Colon (tissue), 2 donors: ENCODE measurements at regions not wholly inside any gene's neighbourhood (a gene's known extent, or its start where the extent isn't known, plus 50 kb on each side); places are given as distances from the start of the nearest gene placed in this dataset.
"Not testable (repeated sequence)": the region's sequence is repeated elsewhere in the genome, so short reads cannot be mapped to it uniquely, and the experiment has no call there.

ENCODE experiments used
- FAIRE-seq: peaks from 2 replicates; lab custom pipeline; 2012; peaks lifted over from hg19 to GRCh38; lab: Jason Lieb, UNC
- donor health status: control.
- donor health status: control.

DNA sequence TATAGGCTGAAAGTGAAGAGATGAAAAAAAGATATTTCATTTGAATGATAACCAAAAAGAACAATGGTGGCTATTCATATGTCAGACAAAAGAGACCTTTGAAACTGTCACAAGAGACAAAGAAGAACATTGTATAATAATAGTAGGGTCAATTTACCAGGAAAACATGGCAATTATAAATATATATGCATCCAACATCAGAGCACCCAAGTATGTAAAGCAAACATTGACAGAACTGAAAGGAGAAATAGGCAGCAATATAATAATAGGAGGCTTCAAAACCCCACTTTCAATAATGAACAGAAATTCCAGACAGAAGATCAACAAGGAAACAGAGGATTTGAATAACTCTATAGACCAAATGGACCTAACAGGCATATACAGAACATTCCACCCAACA lies 876.2 kb downstream of the GRID1 start:
- no peak for FAIRE-seq

DNA sequence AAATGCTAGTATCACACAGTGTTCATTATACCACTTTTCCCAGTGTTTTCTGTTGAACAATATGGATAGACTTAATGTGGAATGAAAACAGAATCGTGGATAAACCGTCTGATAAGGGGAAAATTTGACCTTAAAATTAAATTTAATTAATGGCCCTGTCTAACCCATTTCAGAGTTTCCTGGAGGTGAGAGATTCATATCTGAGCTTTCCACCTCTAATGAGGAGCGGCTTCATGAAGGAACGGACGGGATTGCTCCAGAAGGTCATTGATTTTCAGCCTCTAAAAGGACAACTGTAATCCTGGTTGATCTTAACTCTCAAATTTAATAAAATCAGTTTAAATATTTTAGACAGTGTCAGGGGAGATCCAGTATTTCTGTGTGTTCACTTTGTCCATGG lies 874.9 kb downstream of the GRID1 start:
- FAIRE-seq = no peak

DNA sequence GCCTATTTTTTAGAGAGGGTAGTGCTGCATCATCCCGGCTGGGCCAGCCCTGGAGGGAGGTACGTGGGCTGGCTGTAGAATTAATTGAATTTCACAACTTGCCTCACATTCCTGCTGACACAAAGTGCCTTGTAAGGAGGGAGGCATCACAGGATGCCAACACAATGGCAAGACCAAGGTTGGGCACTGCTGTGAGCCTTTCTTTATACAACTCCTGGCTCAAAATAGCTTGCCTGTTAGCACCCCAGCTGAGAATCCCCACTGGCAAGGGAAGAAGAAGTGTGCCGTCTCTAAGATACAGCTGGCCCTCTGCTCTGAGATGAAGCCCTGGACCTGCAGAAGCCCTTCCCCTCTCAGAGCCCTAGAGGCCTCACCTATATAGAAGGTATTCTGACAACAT lies 873.9 kb downstream of the GRID1 start:
- FAIRE-seq = no peak

DNA sequence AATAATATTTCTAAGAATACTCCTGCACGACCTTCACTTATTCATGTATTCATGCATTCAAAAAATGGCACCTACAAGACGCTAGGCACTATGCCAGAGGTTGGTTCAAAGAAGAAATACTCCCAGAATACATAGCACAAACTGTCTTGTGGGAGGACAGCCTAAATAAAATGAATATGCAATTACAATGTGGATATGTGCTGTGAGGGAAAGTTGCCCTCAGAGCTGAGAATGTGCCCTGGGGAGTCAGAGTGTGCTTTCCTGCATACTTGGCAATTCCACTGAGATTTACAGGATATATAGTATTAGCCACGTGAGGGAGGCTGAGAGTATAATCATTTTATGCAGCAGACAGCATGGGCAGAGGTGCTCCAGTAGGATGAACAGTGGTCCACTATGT lies 872.9 kb downstream of the GRID1 start:
- FAIRE-seq = no peak

DNA sequence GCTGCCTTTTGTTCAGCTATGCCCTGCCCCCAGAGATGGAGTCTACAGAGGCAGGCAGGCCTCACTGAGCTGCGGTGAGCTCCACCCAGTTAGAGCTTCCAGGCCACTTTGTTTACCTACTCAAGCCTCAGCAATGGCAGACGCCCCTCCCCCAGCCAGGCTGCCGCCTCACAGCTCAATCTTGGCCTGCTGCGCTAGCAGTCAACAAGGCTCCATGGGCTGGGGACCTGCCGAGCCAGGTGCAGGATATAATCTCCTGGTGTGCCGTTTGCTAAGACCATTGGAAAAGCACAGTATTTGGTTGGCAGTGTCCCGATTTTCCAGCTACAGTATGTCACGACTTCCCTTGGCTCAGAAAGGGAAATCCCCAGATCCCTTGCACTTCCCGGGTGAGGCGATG lies 862.0 kb downstream of the GRID1 start:
- not testable (repeated sequence) for FAIRE-seq

DNA sequence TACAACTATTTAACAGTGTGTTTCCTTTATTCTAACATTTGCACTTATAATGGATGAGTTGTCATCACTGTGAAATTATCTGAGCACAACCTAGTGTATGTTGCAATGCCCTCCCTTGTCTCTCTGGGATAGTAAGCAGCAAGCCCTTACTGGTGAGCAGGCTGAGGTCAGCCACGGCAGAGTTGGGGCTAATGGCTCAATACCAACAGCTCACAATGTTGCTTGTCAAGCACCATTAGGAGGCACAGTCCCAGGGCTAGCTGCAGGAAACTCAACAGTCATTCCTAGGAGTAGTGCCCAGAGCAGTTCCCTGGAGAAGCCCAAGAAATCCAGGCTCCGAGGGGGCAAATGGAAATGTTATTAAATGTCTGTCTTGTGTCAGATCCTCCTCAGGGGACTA lies 858.4 kb downstream of the GRID1 start:
- no peak for FAIRE-seq

DNA sequence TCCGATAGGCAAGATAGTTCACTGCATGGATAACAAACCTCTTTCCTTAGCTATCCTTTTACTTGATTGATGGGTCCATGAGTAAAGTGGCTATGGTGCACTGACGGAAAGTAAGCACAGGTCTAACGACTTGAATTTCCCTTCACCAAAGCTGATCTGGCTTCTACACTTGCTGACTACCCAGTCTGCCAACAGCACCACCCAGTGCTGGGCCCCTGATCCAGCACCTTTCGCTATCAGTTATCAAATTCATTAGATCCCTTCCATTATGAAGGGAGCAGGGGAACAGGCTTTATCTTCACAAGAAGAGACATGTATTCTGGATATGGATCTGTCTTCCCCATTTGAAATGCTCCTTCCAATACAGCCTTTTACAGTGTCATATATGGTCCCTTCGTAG lies 855.9 kb downstream of the GRID1 start:
- no peak for FAIRE-seq

DNA sequence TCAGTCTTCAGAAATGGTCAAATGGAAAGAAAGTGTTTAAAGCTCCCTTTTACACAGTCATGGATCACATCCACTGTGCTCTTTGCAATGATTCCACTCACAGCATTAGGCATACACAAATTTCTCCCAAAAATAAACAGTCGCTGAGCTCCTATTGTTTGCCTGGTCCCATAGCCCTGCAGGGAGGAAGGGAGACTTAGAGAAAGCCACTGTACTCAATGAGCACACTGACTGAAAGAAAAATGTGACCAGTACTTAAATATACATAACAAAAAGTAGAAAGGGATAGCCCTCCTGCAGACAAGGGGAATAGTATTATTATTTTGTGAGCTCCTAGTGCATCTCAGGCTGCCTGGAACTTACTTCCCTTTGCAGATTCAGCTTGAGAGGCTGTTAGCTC lies 853.2 kb downstream of the GRID1 start:
- FAIRE-seq = no peak

DNA sequence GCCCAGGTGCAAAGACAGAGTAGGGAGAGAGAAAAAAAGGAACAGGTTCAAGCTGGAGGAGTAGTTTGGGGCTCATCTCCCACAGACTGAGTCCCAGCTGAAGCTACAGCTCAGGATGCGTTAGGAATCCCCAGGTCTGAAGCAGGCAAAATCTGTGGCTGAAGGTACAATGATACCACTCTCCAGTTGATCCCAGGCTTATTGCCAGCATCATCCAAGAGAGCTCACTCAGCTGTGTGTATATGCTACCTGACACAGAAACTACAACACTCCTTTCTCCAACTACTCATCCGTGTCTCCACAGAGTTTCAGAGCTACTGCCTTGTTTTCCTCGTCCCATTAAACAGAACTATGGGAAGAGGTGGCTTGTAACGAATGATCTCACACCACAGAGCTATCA lies 851.3 kb downstream of the GRID1 start:
- FAIRE-seq = no peak

DNA sequence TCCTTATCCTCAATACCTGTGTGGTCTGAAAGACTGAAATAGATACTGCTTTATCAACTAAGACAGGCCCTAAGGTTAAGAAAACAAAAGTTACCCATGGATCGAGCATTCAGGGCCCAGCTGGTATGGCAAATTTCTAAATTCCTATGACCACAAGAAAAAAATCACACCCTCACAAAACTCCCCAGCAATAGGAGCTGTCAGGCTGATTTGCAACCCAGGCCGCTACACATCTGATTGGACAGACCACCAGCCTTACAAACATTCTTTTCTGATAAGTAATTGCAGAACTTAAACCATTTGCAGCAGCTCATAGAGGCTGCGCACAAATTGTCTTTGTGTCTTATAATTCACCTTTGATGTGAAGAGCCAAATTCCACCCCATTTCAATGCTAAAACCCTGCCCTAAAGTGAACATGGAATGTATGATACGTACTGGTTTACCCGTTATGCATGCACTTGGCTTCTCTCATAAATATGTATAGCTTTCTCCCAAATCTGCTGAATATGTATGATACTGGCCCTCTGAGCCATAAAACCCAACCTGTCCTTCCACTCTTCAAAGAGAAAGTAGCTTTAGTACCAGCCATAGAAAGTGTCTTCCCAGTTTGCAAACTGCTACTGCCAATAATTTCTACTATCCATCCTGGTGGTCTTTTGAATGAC lies 842.5 kb downstream of the GRID1 start:
- no peak for FAIRE-seq

DNA sequence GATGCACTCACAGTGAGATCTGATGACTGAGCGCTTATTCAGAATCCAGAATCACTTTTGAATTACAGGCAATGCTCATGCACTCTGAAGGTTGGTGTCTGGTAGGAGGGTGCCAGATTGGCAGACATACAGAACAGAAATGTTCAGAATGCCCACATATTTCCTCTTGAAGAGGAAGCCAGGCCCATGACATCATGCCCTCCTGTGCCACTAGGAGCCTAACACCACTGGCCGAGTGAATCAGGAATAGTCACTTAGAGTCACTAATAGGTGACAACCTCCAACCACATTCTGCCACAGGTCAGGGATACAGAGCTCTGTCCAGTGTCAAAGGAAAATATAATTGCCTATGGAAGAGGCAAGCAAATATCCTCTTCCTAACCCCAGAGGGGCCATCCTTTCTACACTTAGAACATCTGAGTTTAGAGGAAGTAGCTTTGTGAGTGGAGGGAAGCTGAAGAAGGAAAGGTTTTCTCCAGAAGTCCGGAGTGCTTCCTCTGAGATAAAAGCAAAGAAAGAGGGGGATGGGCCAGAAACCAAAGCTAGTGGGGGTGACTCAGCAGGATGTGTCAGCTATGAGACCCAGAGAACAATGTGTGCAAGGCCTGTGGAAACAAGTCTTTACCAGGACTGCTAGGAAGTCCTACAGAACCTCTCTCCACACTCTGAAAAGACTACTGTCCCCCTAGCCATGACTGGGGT lies 838.8 kb downstream of the GRID1 start:
- FAIRE-seq = no peak

DNA sequence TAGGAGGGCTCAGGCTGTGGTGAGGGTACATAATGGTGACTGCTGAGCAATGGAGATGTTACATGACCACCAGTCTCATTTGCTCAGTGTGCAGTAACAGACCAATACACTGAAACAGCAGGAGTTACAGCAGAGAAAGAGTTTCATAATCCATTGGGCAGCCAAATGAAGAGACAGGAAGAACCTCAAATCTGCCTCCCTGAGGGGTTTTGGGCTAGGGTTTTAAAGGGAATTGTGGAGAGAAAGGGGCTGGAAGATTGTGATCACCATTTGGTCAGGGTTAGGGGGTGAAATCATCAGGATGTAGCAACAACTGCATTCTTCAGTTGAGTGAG lies 838.3 kb downstream of the GRID1 start:
- FAIRE-seq = no peak

DNA sequence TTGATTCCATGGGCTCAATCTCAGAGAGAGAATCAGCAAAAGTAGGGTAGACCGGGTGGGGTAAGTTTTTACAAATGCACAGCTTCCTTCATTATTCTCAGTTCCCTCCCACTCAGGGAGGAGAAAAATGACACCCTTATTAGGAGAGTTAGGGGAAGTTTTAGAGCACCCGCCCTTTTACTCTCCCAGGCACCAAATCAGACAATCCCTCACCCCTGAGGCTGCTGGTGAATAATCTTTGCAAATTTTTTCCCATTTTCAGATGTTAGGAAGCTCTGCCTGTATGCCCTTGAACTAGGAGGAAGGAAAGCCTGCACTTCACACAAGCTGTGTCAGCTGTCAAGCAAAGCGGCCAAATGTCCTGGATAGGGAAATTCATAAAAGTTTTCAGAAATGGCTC lies 834.9 kb downstream of the GRID1 start:
- FAIRE-seq = no peak

DNA sequence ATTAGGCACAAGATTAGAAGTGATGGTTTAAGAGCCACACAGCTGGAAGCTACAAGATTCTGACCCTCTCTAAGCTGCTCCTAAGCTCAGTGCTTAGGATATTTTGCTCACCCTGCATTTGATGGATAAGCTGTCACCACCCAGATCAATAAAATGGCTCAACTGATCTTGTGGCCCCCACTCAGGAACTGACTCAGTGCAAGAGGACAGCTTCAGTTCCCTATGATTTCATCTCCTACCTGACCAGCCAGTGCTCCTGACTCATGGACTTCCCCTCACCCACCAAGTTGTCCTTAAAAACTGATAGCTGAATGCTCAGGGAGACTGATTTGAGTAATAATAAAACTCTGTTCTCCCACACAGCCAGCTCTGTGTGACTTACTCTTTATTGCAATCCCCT lies 833.8 kb downstream of the GRID1 start:
- FAIRE-seq = no peak

DNA sequence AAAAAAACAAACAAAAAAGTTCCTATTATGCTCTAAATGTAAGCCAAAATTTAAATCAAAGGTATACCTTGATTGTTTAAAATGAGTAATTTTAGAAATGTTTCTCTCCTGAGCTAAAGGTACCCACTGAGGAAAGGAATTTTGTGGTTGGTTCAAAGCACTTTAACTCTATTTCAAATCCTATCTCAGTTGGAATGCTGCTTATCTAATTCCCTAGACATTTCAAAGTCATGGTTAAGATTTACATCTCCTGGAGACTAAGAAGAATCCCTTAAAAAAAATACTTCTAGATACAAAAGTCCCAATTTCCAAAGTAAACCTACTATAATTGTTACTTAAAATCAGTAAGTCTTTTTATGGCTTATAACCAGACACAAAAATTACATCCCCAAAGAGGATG lies 830.7 kb downstream of the GRID1 start:
- no peak for FAIRE-seq

DNA sequence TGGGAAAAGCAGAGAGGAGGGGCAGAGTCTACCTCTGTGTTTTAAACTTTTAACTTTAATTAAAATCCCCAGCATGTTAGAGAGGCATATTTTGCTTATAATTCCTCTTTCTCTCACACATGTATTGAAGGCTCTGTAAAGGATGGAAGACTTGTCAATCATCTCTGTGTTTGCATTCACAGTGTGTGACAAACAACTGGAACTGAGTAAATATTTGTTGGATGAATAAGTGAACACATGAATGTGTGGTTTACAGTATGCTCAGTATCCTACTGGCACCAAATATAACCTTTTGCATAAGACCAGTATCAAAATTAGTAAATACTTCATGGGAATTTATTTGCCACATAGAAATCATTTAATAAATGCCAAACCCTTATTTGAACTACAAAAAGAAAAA lies 829.0 kb downstream of the GRID1 start:
- no peak for FAIRE-seq

DNA sequence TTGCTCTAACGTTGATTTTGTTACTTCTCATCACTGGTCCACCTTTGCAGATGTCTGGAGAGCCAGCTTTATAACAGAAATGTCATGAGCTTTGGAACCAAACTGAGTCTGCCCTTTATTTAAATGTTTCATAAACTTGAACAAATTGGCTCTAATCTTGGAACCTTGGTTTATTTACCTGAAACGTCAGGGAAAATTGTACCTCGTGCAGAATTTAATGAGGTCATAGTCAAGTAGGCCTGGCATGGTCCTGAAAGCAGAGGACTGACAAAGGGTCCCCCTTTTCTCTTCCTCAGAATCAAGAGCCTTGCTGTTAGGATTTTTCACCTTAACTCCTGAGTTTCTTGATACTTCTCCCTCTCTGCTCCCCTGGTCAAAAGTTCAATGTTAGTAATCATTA lies 828.0 kb downstream of the GRID1 start:
- FAIRE-seq = no peak

DNA sequence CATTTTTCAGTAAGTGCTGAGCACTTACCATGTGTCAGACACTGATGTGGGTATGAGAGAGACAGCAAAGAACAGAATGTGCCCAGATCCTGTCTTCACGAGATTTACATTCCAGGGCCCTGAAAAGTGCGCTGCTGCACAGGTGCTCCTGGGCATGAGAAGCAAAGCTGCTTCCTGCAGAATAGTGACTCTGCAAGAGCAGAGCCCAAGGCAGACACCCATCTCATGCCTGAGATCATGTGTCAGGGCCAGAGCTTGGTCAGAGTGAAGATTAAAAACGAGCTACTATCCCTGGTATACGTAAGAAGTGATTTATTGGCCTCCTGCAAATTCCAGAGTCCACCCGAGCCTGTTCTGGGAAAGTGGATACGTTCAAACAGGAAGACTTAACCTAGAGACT lies 824.4 kb downstream of the GRID1 start:
- FAIRE-seq = no peak

DNA sequence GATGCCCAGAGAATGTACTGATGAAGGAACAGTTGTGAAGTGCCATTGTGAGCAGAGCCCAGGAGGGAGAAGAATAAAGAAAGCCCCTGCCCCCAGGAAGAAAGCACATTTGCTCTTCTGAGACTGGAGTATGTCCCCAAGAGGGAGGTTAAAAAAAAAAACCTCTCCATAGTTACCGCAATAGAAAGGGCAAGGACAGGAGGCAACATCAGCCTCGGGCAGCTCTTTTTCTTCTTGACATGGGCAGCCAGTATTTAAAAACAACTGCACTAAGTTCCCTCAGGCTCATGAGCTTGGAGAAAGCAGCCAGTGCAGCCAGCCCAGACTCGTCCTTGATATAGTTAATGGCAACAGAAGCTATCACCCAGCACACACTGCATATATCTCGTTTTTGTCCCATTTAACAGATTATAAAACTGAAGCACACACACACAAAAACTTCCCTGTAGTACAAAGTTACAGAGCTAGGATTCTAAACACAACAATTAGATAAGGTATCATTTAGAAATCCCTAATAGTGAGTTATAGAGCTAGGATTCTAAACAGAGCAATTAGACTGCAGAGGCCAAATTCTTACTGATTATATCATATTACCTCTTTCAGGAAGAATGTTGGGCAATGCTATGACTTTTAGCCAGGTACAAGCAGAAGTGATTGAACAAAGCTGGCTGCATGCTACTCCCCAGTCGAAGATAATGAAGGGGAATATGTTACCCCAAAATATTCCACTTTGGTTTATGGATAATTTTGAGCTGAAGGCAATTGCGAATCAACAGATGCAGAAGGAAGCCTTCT lies 823.5 kb downstream of the GRID1 start:
- no peak for FAIRE-seq

DNA sequence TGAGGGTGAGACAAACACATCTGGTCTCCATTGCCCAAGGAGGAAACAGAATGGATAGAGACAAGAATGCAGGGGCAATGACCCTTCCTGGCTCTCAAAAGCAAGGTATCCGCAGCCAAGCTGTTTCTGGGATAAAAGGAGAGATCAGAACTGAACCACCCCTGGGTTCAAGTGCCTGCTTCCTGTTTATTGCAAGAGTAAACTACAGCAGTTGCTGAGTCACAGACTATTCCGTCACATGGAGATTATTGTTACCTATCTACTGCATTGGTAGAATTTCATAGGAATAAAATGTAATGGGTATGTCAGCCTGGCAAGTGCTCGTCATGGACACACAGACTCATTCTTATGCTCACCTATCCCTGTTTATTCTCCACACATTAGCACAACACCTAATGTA lies 821.6 kb downstream of the GRID1 start:
- no peak for FAIRE-seq

DNA sequence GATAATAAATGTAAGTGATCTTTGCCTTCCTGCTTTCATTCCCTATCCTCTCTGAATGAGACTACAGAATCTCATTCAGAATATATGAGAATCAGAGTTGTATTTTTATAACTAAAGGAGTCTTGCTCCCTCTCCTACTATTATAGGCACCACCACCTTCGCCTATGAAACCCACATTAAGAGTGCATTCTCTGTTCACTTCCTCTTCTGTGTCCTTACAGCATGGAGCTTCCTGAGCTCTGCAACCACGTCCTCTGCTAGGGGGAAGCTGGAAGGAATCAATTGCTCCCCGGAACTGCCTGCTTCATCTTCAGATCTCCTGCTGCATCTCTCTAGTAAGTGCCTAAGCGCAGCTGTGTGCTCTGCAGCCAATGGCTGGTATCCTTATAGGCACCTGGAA lies 820.7 kb downstream of the GRID1 start:
- FAIRE-seq = no peak

DNA sequence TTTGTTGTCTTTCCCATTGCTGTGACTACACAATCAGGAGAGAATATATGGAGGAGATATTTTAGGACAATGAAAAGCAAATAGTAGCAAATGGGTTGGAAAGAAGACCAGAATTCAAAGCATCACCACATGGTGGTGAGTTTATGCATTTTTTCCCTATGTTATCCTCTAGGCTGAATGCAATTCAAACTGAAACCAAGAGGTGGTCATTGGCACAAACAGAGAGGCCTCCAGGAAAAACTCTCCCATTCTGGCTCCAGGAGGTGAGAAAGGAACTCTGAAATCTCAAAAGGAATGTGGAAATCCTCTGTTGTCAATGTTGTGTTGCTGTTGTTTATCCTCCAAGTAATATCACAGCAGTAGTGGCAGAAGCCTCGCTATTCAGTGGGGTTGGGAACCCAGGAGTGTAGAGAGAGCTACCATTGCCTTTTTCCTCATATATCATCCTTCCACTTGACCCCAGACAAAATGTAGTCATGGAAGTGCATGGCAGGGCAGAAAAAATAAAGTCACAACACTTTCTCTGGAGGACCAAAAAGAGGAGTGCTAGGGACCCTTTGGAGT lies 819.1 kb downstream of the GRID1 start:
- FAIRE-seq = no peak

DNA sequence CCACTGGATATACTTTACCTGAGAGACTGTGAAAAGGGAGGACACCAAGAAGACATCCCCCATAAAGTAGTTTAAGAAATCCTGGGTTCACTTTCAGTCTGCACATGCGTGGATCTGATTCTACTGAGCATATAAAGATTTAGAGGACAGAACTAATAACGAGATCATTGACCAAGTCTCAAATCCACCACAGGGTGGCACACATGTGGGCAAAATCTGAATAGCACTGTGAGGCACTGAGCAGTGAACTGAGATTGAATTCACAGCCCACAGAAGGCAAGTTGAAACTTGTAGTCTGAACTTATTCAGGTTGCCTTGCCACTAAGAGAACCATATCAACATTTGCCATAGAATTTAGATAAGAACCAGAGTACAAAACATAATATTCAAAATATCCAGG lies 818.6 kb downstream of the GRID1 start:
- FAIRE-seq = no peak
